ENCODE measurements at regions not wholly inside any gene's neighbourhood (a gene's known extent, or its start where the extent isn't known, plus 50 kb on each side); places are given as distances from the start of the nearest gene placed in this dataset.

DNA sequence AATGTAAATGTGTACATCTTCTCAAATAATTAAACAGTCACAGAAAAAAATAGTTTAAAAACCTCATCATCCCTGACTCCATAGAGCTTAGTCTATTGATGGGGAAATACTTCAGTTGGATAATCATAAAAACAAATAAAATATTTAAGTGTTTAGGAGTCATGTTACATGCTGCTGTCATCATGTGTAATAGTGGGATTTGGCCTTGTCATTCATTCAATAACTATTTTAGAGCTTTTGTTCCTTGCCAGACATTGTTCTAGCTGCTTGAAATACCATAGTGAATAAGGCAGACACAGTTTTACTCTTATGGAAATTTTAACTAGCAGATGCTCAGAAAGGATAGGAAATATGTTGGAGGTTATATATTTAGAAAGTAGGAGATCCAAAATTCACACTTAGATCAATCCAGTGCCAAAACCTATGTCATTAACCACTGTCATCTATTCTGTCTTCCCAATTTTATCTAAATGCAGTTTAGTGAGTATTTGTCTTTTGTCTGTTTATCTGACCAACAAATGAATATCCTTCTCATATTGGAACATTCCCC, 324.7 kb downstream of the CASP12 start:
- Mint-ChIP-seq H3K27ac (ENCODE audit: unreplicated experiment) (no peak overlapping the region), H3K9me3 (peaks cover 7% of the 10 kb centered on the region), H3K4me3 (no peak overlapping the region), H3K36me3 (ENCODE audit: low read depth) (no peaks in the 10 kb centered on the region), H3K4me1 (peaks cover 4% of the 10 kb centered on the region), H3K27me3 (ENCODE audit: low read depth) (no peaks in the 10 kb centered on the region)
- no peak for DNase-seq (ENCODE audit: low read depth, low spot score)
- TF ChIP-seq CTCF (conservative IDR thresholded peaks at IDR 0.05) = no peak

DNA sequence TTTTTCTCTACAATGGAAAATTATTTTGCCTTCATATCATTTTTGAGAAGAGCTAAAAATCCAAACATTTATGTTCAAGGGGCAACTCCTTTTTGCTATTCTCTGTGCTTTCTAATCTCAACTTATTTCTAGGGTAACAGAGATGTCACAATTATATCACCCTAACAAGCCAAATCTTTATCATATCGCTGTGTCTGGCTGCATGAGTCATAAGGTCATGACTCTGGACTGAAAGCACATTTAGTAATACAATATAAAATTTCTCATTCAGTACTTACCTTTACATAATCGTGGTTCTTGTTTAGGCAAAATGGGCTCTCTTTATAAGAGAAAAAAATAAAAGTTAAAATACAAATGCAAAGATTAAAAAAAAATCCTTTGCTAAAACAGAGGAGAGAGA, 326.0 kb downstream of the CASP12 start:
- H3K9me3 Mint-ChIP-seq = peaks cover 7% of the 10 kb centered on the region
- H3K27ac Mint-ChIP-seq (ENCODE audit: unreplicated experiment) = no peak overlapping the region
- H3K4me3 Mint-ChIP-seq = no peak overlapping the region
- no peaks in the 10 kb centered on the region for H3K27me3 Mint-ChIP-seq (ENCODE audit: low read depth)
- DNase-seq (ENCODE audit: low read depth, low spot score) = no peak
- no peaks in the 10 kb centered on the region for H3K36me3 Mint-ChIP-seq (ENCODE audit: low read depth)
- H3K4me1 Mint-ChIP-seq = peaks cover 4% of the 10 kb centered on the region
- TF ChIP-seq CTCF (conservative IDR thresholded peaks at IDR 0.05) = no peak

DNA sequence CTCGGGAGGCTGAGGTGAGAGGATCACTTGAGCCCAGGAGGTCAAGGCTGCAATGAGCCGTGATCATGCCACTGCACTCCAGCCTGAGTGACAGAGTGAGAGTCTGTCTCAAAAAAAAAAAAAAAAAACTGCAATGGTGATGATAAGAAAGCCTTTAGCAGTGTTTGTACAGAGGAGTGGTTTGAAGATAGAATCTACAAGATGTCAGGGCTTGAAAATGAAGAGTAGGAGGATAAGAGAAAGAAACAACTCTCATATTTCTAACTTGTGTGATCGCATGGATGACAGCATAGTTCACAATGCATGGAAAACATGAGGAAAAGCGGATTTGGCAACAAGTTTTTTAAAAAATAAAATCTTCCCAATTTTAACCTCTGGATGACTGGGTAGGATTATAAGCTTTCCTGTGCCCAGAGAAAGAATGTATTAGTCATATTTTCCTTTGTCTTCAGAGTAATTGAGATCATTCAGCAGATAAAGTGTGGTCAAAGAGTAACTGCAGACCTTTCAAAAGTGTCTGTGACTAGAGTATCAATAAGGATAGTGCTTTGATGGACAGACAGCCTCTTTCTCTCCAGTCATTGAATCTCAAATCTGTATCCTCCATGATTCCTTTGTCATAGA, 328.1 kb downstream of the CASP12 start:
- DNase-seq (ENCODE audit: low read depth, low spot score) = no peak
- no peaks in the 10 kb centered on the region for H3K27me3 Mint-ChIP-seq (ENCODE audit: low read depth)
- H3K27ac Mint-ChIP-seq (ENCODE audit: unreplicated experiment) = no peak overlapping the region
- H3K36me3 Mint-ChIP-seq (ENCODE audit: low read depth) = no peaks in the 10 kb centered on the region
- TF ChIP-seq CTCF (conservative IDR thresholded peaks at IDR 0.05) = no peak
- H3K4me1 Mint-ChIP-seq = peaks cover 4% of the 10 kb centered on the region
- peaks cover 11% of the 10 kb centered on the region for H3K9me3 Mint-ChIP-seq
- H3K4me3 Mint-ChIP-seq = no peak overlapping the region

DNA sequence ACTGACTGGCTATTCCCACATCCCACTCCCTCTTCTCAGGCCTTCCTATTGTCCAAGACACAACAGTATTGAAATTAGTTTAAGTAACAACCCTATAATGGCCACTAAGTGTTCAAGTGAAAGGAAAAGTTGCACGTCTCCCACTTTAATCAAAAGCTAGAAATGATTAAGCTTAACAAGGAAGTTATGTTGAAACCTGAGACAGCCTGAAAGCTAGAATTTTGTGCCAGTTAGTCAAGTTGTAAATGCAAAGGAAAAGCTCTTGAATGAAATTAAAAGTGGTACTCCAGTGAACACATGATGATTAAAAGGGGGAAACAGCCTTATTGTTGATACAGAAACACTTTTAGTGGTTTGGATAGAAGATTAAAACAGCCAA, 332.7 kb downstream of the CASP12 start:
- no peak for DNase-seq (ENCODE audit: low read depth, low spot score)
- Mint-ChIP-seq H3K27me3 (ENCODE audit: low read depth) (no peaks in the 10 kb centered on the region), H3K27ac (ENCODE audit: unreplicated experiment) (no peak overlapping the region), H3K9me3 (peaks cover 4% of the 10 kb centered on the region), H3K36me3 (ENCODE audit: low read depth) (peaks cover 4% of the 10 kb centered on the region), H3K4me3 (no peak overlapping the region), H3K4me1 (no peaks in the 10 kb centered on the region)
- no peak for TF ChIP-seq CTCF (conservative IDR thresholded peaks at IDR 0.05)

- peaks cover 4% of the 10 kb centered on the region for H3K9me3 Mint-ChIP-seq
Observed at GRCh38 chr11:104564921-104565582, 333.2 kb downstream of the CASP12 start.

More at GRCh38 chr11:104564921-104565582, 333.2 kb downstream of the CASP12 start:
- H3K27me3 Mint-ChIP-seq (ENCODE audit: low read depth) = no peaks in the 10 kb centered on the region
- peaks cover 4% of the 10 kb centered on the region for H3K36me3 Mint-ChIP-seq (ENCODE audit: low read depth)
- H3K4me1 Mint-ChIP-seq = no peaks in the 10 kb centered on the region
- TF ChIP-seq CTCF (conservative IDR thresholded peaks at IDR 0.05) = no peak
- DNase-seq (ENCODE audit: low read depth, low spot score) = no peak
- H3K4me3 Mint-ChIP-seq = no peak overlapping the region
- H3K27ac Mint-ChIP-seq (ENCODE audit: unreplicated experiment) = no peak overlapping the region
